G401 (cell line): ENCODE measurements at regions not wholly inside any gene's neighbourhood (a gene's known extent, or its start where the extent isn't known, plus 50 kb on each side); places are given as distances from the start of the nearest gene placed in this dataset.

ENCODE experiments used
- DNase-seq: peaks from one replicate; pipeline ENCODE4 v3.0.0-alpha.2; 2015; ENCODE audit warnings: low spot score
- in situ Hi-C: cut with HindIII; loops from 2 replicates; pipeline ENCODE4 v1.10.0; 2016; ENCODE audit warnings: low sequenced_read_pairs, mixed read lengths

DNA sequence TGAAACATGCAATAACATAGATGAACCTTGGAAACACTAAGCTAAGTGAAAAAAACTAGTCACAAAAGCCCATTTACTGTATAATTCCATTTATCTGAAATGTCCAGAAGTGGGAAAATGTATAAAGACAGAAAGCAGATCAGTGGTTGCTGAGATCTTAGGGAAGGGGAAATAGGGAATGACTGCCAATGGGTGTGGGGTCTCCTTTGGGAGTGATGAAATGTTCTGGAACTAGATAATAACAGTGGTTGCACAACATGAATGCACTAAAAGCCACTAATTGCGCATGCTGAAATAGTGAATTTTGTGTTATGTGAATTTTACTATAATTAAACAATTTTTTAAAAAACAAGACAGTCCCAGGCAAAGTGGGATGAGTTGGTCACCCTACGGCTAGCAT lies 472.8 kb downstream of the CCDC171 start:
- no peak for DNase-seq
- in situ Hi-C loops, result no loop called here

GRCh38 chr9:16026886-16027285 lies 474.0 kb downstream of the CCDC171 start:
- in situ Hi-C loops, result no loop called here
- DNase-seq, result no peak

DNA sequence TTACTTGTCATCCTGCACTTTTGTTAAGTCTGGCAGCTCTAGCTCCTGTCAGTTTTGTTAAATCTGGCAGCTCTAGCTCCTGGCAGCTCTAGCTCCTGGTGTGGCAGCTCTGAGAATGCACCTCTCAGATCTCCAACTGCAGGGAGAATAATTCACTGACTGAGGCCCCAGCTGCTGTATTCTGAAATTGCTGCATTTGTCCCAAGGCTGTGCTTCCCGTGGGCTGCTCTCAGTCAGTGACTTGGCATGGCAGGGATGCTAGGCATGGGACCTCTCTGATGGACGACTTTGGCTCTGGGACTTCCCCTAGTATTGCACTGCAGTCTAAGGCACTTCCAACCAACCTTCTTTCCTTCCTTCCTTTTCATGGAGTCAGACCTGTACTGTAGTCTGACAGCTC lies 475.7 kb downstream of the CCDC171 start:
- in situ Hi-C loops, result no loop called here
- DNase-seq, result no peak

- DNase-seq, result no peak
- in situ Hi-C loops, result no loop called here
Observed at GRCh38 chr9:16029046-16029615, 476.3 kb downstream of the CCDC171 start.

- in situ Hi-C loops, result no loop called here
- DNase-seq, result no peak
Observed at GRCh38 chr9:16029796-16030363, 477.0 kb downstream of the CCDC171 start.

GRCh38 chr9:16030528-16031185 lies 477.8 kb downstream of the CCDC171 start:
- no peak for DNase-seq
- in situ Hi-C loops, result no loop called here

DNA sequence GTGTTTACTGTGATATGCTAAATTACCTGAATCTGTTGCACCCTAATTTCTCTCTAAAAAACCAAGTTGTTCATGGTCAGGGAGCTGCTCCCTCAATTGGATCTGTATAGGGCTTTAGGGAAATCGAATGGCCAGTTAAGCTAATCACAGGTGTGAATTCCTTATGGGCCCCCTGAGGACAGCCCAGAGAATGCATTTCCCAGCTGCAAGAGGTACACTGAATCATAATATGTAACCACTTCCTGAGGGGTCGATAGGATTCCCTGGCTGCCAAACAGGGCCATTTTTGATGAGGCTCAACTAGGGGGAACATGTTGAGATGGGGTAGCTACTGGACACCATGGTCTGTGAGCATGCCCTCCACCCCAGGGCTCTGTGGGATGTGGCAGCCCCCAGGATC lies 478.6 kb downstream of the CCDC171 start:
- no peak for DNase-seq
- in situ Hi-C loops, result no loop called here

- in situ Hi-C loops, result no loop called here
- no peak for DNase-seq
Observed at GRCh38 chr9:16031971-16032370, 479.1 kb downstream of the CCDC171 start.

GRCh38 chr9:16032799-16033198 lies 480.0 kb downstream of the CCDC171 start:
- in situ Hi-C loops, result no loop called here
- DNase-seq, result no peak

DNA sequence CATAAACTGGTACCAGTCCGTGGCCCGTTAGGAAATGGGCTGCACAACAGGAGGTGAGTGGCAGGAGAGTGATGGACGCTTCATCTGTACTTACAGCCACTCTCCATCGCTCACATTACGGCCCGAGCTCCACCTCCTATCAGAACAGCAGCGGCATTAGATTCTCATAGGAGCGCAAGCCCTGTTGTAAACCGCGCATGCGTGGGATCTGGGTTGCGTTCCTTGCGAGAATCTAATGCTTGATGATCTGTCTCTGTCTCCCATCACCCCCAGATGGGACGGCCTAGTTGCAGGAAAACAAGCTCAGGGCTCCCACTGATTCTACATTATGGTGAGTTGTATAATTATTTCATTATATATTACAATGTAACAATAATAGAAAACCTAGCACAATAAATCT lies 480.4 kb downstream of the CCDC171 start:
- in situ Hi-C loops, result no loop called here
- DNase-seq, result no peak

DNA sequence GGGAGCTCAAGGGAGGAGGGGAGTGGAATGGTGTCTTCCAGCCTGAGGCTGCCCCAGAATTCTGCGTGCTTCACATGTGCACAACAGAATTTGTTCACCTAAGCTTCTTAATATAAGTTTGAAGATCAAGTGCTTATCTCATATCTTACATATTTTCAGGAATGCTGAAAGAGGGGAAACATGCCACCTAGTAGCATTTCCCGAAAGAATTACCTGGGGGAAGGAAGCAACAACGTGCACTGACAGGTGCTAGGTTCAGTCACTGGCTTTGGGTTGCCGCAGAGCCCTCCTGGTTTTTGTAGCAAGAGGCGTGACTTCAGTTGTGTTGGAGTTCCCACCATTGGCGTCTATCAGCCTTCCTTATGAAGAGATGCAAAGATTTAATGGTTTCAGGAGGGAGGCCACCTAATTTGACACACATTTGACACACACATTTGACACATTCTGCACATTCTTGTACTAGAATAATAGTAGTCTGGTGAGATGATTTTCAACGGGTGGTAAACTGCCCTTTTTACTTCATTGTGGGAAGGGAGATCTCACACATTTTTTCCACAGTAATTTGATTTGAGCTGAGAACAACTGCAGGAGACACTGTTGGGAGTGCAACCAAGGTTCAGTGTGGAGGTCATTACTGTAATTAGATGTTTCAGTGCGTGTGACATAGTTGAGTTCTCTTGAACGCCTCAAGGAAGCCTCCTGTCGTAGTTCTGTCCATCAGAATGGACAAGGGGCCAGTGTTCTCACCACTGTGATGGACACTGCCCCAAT lies 481.3 kb downstream of the CCDC171 start:
- no peak for DNase-seq
- in situ Hi-C loops, result no loop called here

DNA sequence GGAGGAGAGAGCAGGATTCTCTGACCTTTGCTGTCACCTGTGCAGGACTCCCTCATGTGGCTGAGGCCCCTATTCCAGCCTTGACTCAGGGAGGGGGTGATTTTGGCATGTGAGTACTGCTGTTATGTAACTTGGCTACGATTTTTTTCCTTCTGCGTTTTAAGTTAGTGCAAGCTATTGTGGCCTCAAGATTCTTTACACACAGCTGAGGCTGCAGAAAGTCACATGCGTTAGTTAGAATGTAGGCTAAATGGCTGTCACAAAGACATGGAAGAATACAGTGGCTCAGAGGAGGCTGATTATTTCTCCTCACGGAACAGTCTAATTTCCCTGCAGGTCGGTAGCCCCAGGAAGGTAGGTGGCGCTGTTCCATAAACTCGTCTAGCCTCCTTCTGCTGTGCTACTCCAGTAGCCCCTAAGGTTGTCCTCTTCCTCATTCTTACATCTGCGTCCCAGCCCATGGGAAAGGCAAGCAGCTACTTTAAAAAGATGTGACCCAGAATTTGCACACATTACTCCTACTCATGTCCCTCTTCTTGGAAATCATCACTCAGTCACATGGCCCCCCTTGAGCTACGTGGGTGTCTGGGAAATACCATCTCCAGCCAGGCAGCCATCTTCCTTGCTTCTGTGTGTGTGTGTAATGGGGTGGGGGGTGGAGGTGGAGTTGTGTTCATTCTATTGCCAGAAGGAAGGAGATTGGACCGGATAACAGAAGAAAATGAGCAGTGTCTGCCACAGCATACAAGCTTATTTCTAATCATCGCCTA lies 486.6 kb downstream of the CCDC171 start:
- DNase-seq, result peak; percentile 5
- in situ Hi-C loops, result no loop called here

GRCh38 chr9:16039988-16040761 lies 487.3 kb downstream of the CCDC171 start:
- peak; percentile 1 for DNase-seq
- in situ Hi-C loops, result no loop called here

GRCh38 chr9:16043756-16044578 lies 491.1 kb downstream of the CCDC171 start:
- in situ Hi-C loops, result no loop called here
- no peak for DNase-seq

GRCh38 chr9:16044579-16044881 lies 491.7 kb downstream of the CCDC171 start:
- in situ Hi-C loops, result no loop called here
- no peak for DNase-seq

DNA sequence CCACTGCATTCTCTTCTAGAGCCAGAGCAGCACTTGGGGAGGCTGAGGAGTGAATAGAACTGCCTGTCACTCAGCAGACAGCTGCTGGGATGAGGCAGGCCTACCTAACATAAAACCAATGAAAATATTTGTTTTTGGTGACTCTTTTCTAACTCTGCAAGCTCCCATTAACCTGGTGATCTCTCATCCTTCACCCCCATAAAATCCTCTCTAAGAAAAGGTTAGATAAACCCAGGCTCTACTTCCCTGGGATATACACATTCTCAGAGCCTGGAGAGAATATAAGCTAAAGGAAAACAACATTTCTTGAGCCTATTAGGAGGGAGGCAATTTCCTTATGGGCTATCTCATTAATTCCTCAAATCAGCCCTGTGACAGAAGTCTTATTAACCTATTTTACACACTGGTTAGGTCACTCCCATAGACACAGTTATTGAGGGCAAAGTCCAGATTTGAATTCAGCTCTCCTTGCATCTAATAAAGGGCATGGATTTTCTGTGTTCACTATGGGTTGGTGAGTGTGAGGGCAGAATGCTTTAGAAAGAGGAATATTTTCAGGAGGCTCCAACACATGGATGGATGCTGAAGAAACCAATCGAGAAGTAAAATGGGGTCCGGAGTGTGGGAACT lies 492.9 kb downstream of the CCDC171 start:
- DNase-seq, result no peak
- in situ Hi-C loops, result no loop called here

GRCh38 chr9:16046713-16047112 lies 493.9 kb downstream of the CCDC171 start:
- in situ Hi-C loops, result no loop called here
- no peak for DNase-seq

- DNase-seq, result no peak
- in situ Hi-C loops, result no loop called here
Observed at GRCh38 chr9:16048129-16048528, 495.3 kb downstream of the CCDC171 start.
